ENCODE measurements at regions not wholly inside any gene's neighbourhood (a gene's known extent, or its start where the extent isn't known, plus 50 kb on each side); places are given as distances from the start of the nearest gene placed in this dataset.
"Not testable (repeated sequence)": the region's sequence is repeated elsewhere in the genome, so short reads cannot be mapped to it uniquely, and the experiment has no call there.

GRCh38 chr5:68681929-68682328, 411.9 kb upstream of the SLC30A5 start:
- H3K4me3 ChIP-seq (ENCODE audit: low read depth, low read length) = no peak overlapping the region
- H3K27ac ChIP-seq (ENCODE audit: low read depth) = no peak overlapping the region
- DNase-seq (ENCODE audit: extremely low spot score) = no peak
- no peaks in the 10 kb centered on the region for H3K4me1 ChIP-seq (ENCODE audit: insufficient read depth)
- no peaks in the 10 kb centered on the region for H3K36me3 ChIP-seq (ENCODE audit: insufficient read depth)

GRCh38 chr5:68682400-68683160, 411.2 kb upstream of the SLC30A5 start:
- 75% methylated on average over 6 of the region's 6 CpGs for WGBS
- Histone ChIP-seq H3K4me1 (ENCODE audit: insufficient read depth) (no peaks in the 10 kb centered on the region), H3K36me3 (ENCODE audit: insufficient read depth) (no peaks in the 10 kb centered on the region), H3K27ac (ENCODE audit: low read depth) (no peak overlapping the region), H3K4me3 (ENCODE audit: low read depth, low read length) (no peak overlapping the region)
- DNase-seq (ENCODE audit: extremely low spot score) = no peak

- Histone ChIP-seq H3K36me3 (ENCODE audit: insufficient read depth) (no peaks in the 10 kb centered on the region), H3K4me3 (ENCODE audit: low read depth, low read length) (no peak overlapping the region), H3K27ac (ENCODE audit: low read depth) (peak overlapping the region; percentile 0), H3K4me1 (ENCODE audit: insufficient read depth) (no peaks in the 10 kb centered on the region)
- DNase-seq (ENCODE audit: extremely low spot score) = no peak
- 48% methylated on average over 5 of the region's 5 CpGs for WGBS
Observed at GRCh38 chr5:68683632-68684036, 410.2 kb upstream of the SLC30A5 start.

- WGBS = 35% methylated on average over 1 of the region's 1 CpG
- no peak for DNase-seq (ENCODE audit: extremely low spot score)
- Histone ChIP-seq H3K4me3 (ENCODE audit: low read depth, low read length) (no peak overlapping the region), H3K27ac (ENCODE audit: low read depth) (no peak overlapping the region), H3K36me3 (ENCODE audit: insufficient read depth) (no peaks in the 10 kb centered on the region), H3K4me1 (ENCODE audit: insufficient read depth) (no peaks in the 10 kb centered on the region)
Observed at GRCh38 chr5:68685863-68686262, 408.0 kb upstream of the SLC30A5 start.

GRCh38 chr5:68688547-68688946, 405.3 kb upstream of the SLC30A5 start:
- Histone ChIP-seq H3K27ac (ENCODE audit: low read depth) (no peak overlapping the region), H3K4me1 (ENCODE audit: insufficient read depth) (no peaks in the 10 kb centered on the region), H3K4me3 (ENCODE audit: low read depth, low read length) (no peak overlapping the region), H3K36me3 (ENCODE audit: insufficient read depth) (no peaks in the 10 kb centered on the region)
- no peak for DNase-seq (ENCODE audit: extremely low spot score)
- 77% methylated on average over 1 of the region's 1 CpG for WGBS

- Histone ChIP-seq H3K4me1 (ENCODE audit: insufficient read depth) (no peaks in the 10 kb centered on the region), H3K27ac (ENCODE audit: low read depth) (no peak overlapping the region), H3K36me3 (ENCODE audit: insufficient read depth) (no peaks in the 10 kb centered on the region), H3K4me3 (ENCODE audit: low read depth, low read length) (no peak overlapping the region)
- DNase-seq (ENCODE audit: extremely low spot score) = no peak
Observed at GRCh38 chr5:68689010-68689409, 404.8 kb upstream of the SLC30A5 start.

- not testable (repeated sequence) for H3K4me3 ChIP-seq (ENCODE audit: low read depth, low read length); DNase-seq (ENCODE audit: extremely low spot score); H3K27ac ChIP-seq (ENCODE audit: low read depth); H3K4me1 ChIP-seq (ENCODE audit: insufficient read depth); H3K36me3 ChIP-seq (ENCODE audit: insufficient read depth)
- 87% methylated on average over 9 of the region's 9 CpGs for WGBS
Observed at GRCh38 chr5:68691874-68692273, 401.9 kb upstream of the SLC30A5 start.

GRCh38 chr5:68698025-68698940, 395.5 kb upstream of the SLC30A5 start:
- Histone ChIP-seq H3K27ac (ENCODE audit: low read depth) (no peak overlapping the region), H3K4me3 (ENCODE audit: low read depth, low read length) (no peak overlapping the region), H3K4me1 (ENCODE audit: insufficient read depth) (no peaks in the 10 kb centered on the region), H3K36me3 (ENCODE audit: insufficient read depth) (no peaks in the 10 kb centered on the region)
- 90% methylated on average over 4 of the region's 4 CpGs for WGBS
- DNase-seq (ENCODE audit: extremely low spot score) = no peak

- DNase-seq (ENCODE audit: extremely low spot score) = no peak
- Histone ChIP-seq H3K27ac (ENCODE audit: low read depth) (no peak overlapping the region), H3K4me1 (ENCODE audit: insufficient read depth) (no peaks in the 10 kb centered on the region), H3K4me3 (ENCODE audit: low read depth, low read length) (no peak overlapping the region), H3K36me3 (ENCODE audit: insufficient read depth) (no peaks in the 10 kb centered on the region)
- WGBS = 95% methylated on average over 2 of the region's 2 CpGs
Observed at GRCh38 chr5:68699966-68700365, 393.8 kb upstream of the SLC30A5 start.

GRCh38 chr5:68707575-68707974, 386.2 kb upstream of the SLC30A5 start:
- Histone ChIP-seq H3K36me3 (ENCODE audit: insufficient read depth) (no peaks in the 10 kb centered on the region), H3K4me3 (ENCODE audit: low read depth, low read length) (no peak overlapping the region), H3K27ac (ENCODE audit: low read depth) (no peak overlapping the region), H3K4me1 (ENCODE audit: insufficient read depth) (no peaks in the 10 kb centered on the region)
- 90% methylated on average over 2 of the region's 2 CpGs for WGBS
- no peak for DNase-seq (ENCODE audit: extremely low spot score)

- no peak for DNase-seq (ENCODE audit: extremely low spot score)
- Histone ChIP-seq H3K4me1 (ENCODE audit: insufficient read depth) (peaks cover under 1% of the 10 kb centered on the region), H3K36me3 (ENCODE audit: insufficient read depth) (no peaks in the 10 kb centered on the region), H3K4me3 (ENCODE audit: low read depth, low read length) (no peak overlapping the region), H3K27ac (ENCODE audit: low read depth) (no peak overlapping the region)
- 86% methylated on average over 7 of the region's 7 CpGs for WGBS
Observed at GRCh38 chr5:68708156-68708841, 385.5 kb upstream of the SLC30A5 start.

- peaks cover 2% of the 10 kb centered on the region for H3K4me1 ChIP-seq (ENCODE audit: insufficient read depth)
- WGBS = 32% methylated on average over 1 of the region's 1 CpG
- no peak overlapping the region for H3K4me3 ChIP-seq (ENCODE audit: low read depth, low read length)
- H3K27ac ChIP-seq (ENCODE audit: low read depth) = no peak overlapping the region
- no peak for DNase-seq (ENCODE audit: extremely low spot score)
- no peaks in the 10 kb centered on the region for H3K36me3 ChIP-seq (ENCODE audit: insufficient read depth)
Observed at GRCh38 chr5:68708842-68709170, 385.0 kb upstream of the SLC30A5 start.

GRCh38 chr5:68709239-68709638, 384.6 kb upstream of the SLC30A5 start:
- Histone ChIP-seq H3K27ac (ENCODE audit: low read depth) (no peak overlapping the region), H3K4me3 (ENCODE audit: low read depth, low read length) (no peak overlapping the region), H3K4me1 (ENCODE audit: insufficient read depth) (peaks cover 2% of the 10 kb centered on the region), H3K36me3 (ENCODE audit: insufficient read depth) (no peaks in the 10 kb centered on the region)
- DNase-seq (ENCODE audit: extremely low spot score) = no peak
- 78% methylated on average over 2 of the region's 2 CpGs for WGBS

GRCh38 chr5:68710514-68710913, 383.3 kb upstream of the SLC30A5 start:
- Histone ChIP-seq H3K27ac (ENCODE audit: low read depth) (no peak overlapping the region), H3K4me1 (ENCODE audit: insufficient read depth) (peaks cover 2% of the 10 kb centered on the region), H3K4me3 (ENCODE audit: low read depth, low read length) (no peak overlapping the region), H3K36me3 (ENCODE audit: insufficient read depth) (no peaks in the 10 kb centered on the region)
- no peak for DNase-seq (ENCODE audit: extremely low spot score)
- 73% methylated on average over 1 of the region's 1 CpG for WGBS

All from urinary bladder (tissue), 3 donors.